ENCODE measurements at regions not wholly inside any gene's neighbourhood (a gene's known extent, or its start where the extent isn't known, plus 50 kb on each side); places are given as distances from the start of the nearest gene placed in this dataset.

GRCh38 chr20:60107621-60108390 is 149.6 kb downstream of the CDH26 start:
- H3K27me3 ChIP-seq (replicated peaks; ENCODE audit: control insufficient read depth, insufficient read depth, low read length, poor library complexity, severe bottlenecking), result no peaks in the 10 kb centered on the region
- no peak overlapping the region for H3K27ac ChIP-seq (ENCODE audit: insufficient read depth, low read length, poor library complexity, severe bottlenecking)
- no peaks in the 10 kb centered on the region for H3K4me1 ChIP-seq (ENCODE audit: control insufficient read depth, insufficient read depth, low read length, poor library complexity, severe bottlenecking)
- no peaks in the 10 kb centered on the region for H3K36me3 ChIP-seq (ENCODE audit: control insufficient read depth, insufficient read depth, low read length)
- no peaks in the 10 kb centered on the region for H3K9me3 ChIP-seq (ENCODE audit: control insufficient read depth, low read length)
- no peak for DNase-seq
- no peak overlapping the region for H3K4me3 ChIP-seq (ENCODE audit: insufficient read depth, low read depth, low read length, poor library complexity, severe bottlenecking)

DNA sequence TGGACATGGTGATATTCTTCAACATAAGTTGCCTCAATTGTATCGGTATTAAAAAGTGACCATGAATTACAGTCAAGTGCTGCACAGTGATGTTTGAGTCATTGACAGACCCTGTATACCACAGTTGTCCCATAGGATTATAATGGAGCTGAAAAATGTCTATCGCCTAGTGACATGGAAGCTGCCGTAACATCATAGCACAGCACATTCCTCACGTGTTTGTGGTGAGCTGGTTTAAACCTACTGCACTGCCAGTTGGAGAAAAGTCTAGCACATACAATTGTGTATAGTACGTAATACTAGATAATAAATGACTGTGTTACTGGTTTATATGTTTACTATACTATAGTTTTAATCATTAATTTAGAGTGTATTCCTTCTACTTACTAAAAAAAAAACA is 150.2 kb downstream of the CDH26 start:
- Histone ChIP-seq H3K9me3 (ENCODE audit: control insufficient read depth, low read length) (no peaks in the 10 kb centered on the region), H3K4me3 (ENCODE audit: insufficient read depth, low read depth, low read length, poor library complexity, severe bottlenecking) (no peak overlapping the region), H3K4me1 (ENCODE audit: control insufficient read depth, insufficient read depth, low read length, poor library complexity, severe bottlenecking) (no peaks in the 10 kb centered on the region), H3K27me3 (replicated peaks; ENCODE audit: control insufficient read depth, insufficient read depth, low read length, poor library complexity, severe bottlenecking) (no peaks in the 10 kb centered on the region), H3K36me3 (ENCODE audit: control insufficient read depth, insufficient read depth, low read length) (no peaks in the 10 kb centered on the region), H3K27ac (ENCODE audit: insufficient read depth, low read length, poor library complexity, severe bottlenecking) (no peak overlapping the region)
- no peak for DNase-seq

DNA sequence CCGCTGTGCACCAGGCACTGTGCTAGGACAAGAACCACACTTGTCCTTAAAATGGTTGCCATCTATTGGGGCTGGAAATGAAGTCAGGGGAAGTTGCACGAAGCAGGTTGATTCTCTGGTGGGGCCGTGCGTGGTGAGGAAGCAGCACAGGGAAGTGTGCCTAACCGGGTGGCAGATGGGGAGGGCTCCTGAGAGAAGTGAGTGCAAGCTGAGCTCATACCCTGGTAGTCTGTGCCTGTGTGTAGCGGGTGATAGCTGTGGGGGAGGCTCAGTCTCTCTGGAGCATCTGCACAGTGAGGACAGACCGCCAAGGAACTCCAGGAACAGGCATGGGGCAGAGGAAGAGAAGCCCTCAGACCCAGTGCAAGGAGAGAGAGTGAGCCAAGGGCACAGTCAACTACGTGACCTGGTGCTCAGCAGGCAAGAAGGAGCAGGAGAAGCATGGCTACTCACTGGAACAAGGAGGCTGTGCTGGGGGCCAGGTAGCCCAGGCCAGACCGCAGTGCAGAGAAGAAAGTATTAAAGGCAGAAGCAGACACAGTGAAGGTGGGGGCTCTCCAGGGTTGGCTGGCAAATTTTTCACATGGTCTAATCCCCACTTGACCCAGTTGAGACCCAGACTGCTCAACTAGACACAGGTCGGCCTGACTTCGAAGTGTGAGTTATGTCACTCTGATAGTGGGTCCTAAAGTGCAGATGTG is 155.0 kb downstream of the CDH26 start:
- no peaks in the 10 kb centered on the region for H3K9me3 ChIP-seq (ENCODE audit: control insufficient read depth, low read length)
- H3K27me3 ChIP-seq (replicated peaks; ENCODE audit: control insufficient read depth, insufficient read depth, low read length, poor library complexity, severe bottlenecking), result no peaks in the 10 kb centered on the region
- no peak overlapping the region for H3K27ac ChIP-seq (ENCODE audit: insufficient read depth, low read length, poor library complexity, severe bottlenecking)
- H3K4me1 ChIP-seq (ENCODE audit: control insufficient read depth, insufficient read depth, low read length, poor library complexity, severe bottlenecking), result no peaks in the 10 kb centered on the region
- no peaks in the 10 kb centered on the region for H3K36me3 ChIP-seq (ENCODE audit: control insufficient read depth, insufficient read depth, low read length)
- no peak for DNase-seq
- no peak overlapping the region for H3K4me3 ChIP-seq (ENCODE audit: insufficient read depth, low read depth, low read length, poor library complexity, severe bottlenecking)

DNA sequence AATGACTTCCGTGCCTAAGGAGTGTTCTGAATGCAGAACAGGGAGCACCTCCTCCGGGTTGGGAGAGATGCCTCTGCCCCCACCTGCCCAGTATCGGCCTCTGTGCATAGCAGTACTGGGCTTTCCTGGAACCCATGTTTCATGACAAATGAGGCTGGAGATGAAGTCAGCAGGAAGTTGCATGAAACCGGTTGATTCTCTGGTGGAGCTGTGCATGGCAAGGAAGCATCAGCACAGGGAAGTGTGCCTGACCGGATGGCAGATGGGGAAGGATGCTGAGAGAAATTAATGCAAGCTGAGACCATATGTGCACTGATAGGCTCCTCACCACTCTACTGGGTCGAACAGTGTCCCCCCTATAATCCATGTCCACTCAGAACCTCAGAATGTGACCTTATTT is 155.5 kb downstream of the CDH26 start:
- H3K36me3 ChIP-seq (ENCODE audit: control insufficient read depth, insufficient read depth, low read length), result no peaks in the 10 kb centered on the region
- H3K9me3 ChIP-seq (ENCODE audit: control insufficient read depth, low read length), result no peaks in the 10 kb centered on the region
- no peak overlapping the region for H3K27ac ChIP-seq (ENCODE audit: insufficient read depth, low read length, poor library complexity, severe bottlenecking)
- no peaks in the 10 kb centered on the region for H3K4me1 ChIP-seq (ENCODE audit: control insufficient read depth, insufficient read depth, low read length, poor library complexity, severe bottlenecking)
- H3K4me3 ChIP-seq (ENCODE audit: insufficient read depth, low read depth, low read length, poor library complexity, severe bottlenecking), result no peak overlapping the region
- no peaks in the 10 kb centered on the region for H3K27me3 ChIP-seq (replicated peaks; ENCODE audit: control insufficient read depth, insufficient read depth, low read length, poor library complexity, severe bottlenecking)
- DNase-seq, result no peak

DNA sequence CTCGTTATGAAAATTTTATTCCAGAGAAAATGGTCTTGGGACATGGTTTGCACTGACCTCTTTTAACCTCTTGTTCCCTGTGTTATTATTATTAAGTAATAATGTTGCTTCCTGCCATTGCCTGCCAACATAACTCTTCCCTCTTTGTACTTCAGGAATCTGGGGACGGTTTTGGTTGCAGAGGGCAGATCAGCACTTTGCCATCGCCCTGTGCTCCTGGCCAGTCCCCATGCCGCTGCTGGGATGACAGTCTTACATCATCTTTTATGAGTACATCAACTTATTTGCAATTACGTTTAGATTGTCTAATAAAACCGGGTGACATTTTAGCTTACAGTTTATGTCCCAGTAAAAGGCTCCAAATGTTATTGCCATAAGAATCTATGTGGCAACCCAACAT is 157.2 kb downstream of the CDH26 start:
- no peaks in the 10 kb centered on the region for H3K9me3 ChIP-seq (ENCODE audit: control insufficient read depth, low read length)
- H3K27ac ChIP-seq (ENCODE audit: insufficient read depth, low read length, poor library complexity, severe bottlenecking), result no peak overlapping the region
- H3K27me3 ChIP-seq (replicated peaks; ENCODE audit: control insufficient read depth, insufficient read depth, low read length, poor library complexity, severe bottlenecking), result no peaks in the 10 kb centered on the region
- DNase-seq, result no peak
- H3K4me3 ChIP-seq (ENCODE audit: insufficient read depth, low read depth, low read length, poor library complexity, severe bottlenecking), result no peak overlapping the region
- H3K4me1 ChIP-seq (ENCODE audit: control insufficient read depth, insufficient read depth, low read length, poor library complexity, severe bottlenecking), result no peaks in the 10 kb centered on the region
- no peaks in the 10 kb centered on the region for H3K36me3 ChIP-seq (ENCODE audit: control insufficient read depth, insufficient read depth, low read length)

DNA sequence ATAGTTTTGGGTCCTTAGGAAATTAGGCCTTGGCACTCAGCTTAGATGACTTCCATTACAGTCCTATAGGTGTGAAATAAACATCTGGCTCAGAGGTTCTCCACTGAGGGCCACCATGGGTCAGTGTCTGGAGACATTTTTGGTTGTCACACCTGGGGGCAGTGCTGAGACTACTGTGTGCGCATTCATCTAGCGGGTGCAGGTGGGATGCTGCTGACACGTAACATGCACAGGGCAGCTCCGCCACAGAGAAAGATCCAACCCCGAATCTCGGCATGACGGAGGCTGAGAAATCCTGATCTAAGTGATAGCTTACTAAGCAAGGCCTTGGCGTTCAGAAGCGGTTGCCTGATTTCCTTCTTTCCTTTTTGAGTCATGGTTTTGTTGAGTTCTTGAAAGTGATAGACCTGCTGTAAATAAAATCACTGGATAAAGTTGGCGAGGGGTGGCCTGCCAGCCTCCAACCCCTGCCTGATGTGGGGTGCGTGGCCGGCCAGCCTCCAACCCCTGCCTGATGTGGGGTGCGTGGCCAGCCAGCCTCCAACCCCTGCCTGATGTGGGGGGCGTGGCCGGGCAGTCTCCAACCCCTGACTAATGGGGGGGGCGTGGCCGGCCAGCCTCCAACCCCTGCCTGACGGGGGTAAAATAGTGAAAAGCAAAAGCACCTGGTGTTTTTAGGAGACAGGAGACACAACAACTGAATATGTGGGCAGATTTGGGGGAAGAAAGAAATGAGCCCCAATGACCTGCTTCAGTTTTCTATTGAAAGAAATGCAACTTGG is 158.1 kb downstream of the CDH26 start:
- H3K9me3 ChIP-seq (ENCODE audit: control insufficient read depth, low read length), result no peaks in the 10 kb centered on the region
- H3K36me3 ChIP-seq (ENCODE audit: control insufficient read depth, insufficient read depth, low read length), result no peaks in the 10 kb centered on the region
- no peaks in the 10 kb centered on the region for H3K4me1 ChIP-seq (ENCODE audit: control insufficient read depth, insufficient read depth, low read length, poor library complexity, severe bottlenecking)
- no peak overlapping the region for H3K4me3 ChIP-seq (ENCODE audit: insufficient read depth, low read depth, low read length, poor library complexity, severe bottlenecking)
- H3K27me3 ChIP-seq (replicated peaks; ENCODE audit: control insufficient read depth, insufficient read depth, low read length, poor library complexity, severe bottlenecking), result no peaks in the 10 kb centered on the region
- H3K27ac ChIP-seq (ENCODE audit: insufficient read depth, low read length, poor library complexity, severe bottlenecking), result no peak overlapping the region
- no peak for DNase-seq

DNA sequence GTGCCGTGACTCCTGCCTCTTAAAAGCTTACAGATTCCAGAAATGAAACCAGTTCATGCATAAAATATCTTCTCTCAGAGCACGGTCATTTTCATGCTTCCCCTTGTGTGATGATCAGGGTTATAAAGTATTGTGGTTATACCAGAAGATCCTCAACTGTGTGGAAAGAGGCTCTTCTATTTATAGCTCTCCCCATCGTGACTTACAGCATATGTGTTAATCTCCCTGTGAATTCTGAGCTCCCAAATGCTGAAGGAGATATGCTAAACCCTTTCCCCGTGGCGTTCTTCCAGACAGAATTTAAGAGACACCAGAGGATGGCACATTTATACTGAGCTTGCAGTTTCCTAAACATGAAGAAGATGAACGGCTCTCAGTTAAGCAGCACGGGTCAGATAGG is 158.8 kb downstream of the CDH26 start:
- no peak overlapping the region for H3K27ac ChIP-seq (ENCODE audit: insufficient read depth, low read length, poor library complexity, severe bottlenecking)
- H3K9me3 ChIP-seq (ENCODE audit: control insufficient read depth, low read length), result no peaks in the 10 kb centered on the region
- no peaks in the 10 kb centered on the region for H3K4me1 ChIP-seq (ENCODE audit: control insufficient read depth, insufficient read depth, low read length, poor library complexity, severe bottlenecking)
- no peaks in the 10 kb centered on the region for H3K36me3 ChIP-seq (ENCODE audit: control insufficient read depth, insufficient read depth, low read length)
- DNase-seq, result no peak
- H3K4me3 ChIP-seq (ENCODE audit: insufficient read depth, low read depth, low read length, poor library complexity, severe bottlenecking), result no peak overlapping the region
- no peaks in the 10 kb centered on the region for H3K27me3 ChIP-seq (replicated peaks; ENCODE audit: control insufficient read depth, insufficient read depth, low read length, poor library complexity, severe bottlenecking)

- Histone ChIP-seq H3K27ac (ENCODE audit: insufficient read depth, low read length, poor library complexity, severe bottlenecking) (no peak overlapping the region), H3K27me3 (replicated peaks; ENCODE audit: control insufficient read depth, insufficient read depth, low read length, poor library complexity, severe bottlenecking) (no peaks in the 10 kb centered on the region), H3K36me3 (ENCODE audit: control insufficient read depth, insufficient read depth, low read length) (no peaks in the 10 kb centered on the region), H3K9me3 (ENCODE audit: control insufficient read depth, low read length) (no peaks in the 10 kb centered on the region), H3K4me1 (ENCODE audit: control insufficient read depth, insufficient read depth, low read length, poor library complexity, severe bottlenecking) (no peaks in the 10 kb centered on the region), H3K4me3 (ENCODE audit: insufficient read depth, low read depth, low read length, poor library complexity, severe bottlenecking) (no peak overlapping the region)
- DNase-seq, result no peak
Observed at GRCh38 chr20:60121903-60122302, 163.7 kb downstream of the CDH26 start.

GRCh38 chr20:60122671-60123070 is 164.4 kb downstream of the CDH26 start:
- Histone ChIP-seq H3K27ac (ENCODE audit: insufficient read depth, low read length, poor library complexity, severe bottlenecking) (no peak overlapping the region), H3K27me3 (replicated peaks; ENCODE audit: control insufficient read depth, insufficient read depth, low read length, poor library complexity, severe bottlenecking) (no peaks in the 10 kb centered on the region), H3K4me3 (ENCODE audit: insufficient read depth, low read depth, low read length, poor library complexity, severe bottlenecking) (no peak overlapping the region), H3K36me3 (ENCODE audit: control insufficient read depth, insufficient read depth, low read length) (no peaks in the 10 kb centered on the region), H3K4me1 (ENCODE audit: control insufficient read depth, insufficient read depth, low read length, poor library complexity, severe bottlenecking) (no peaks in the 10 kb centered on the region), H3K9me3 (ENCODE audit: control insufficient read depth, low read length) (no peaks in the 10 kb centered on the region)
- DNase-seq, result no peak

- Histone ChIP-seq H3K4me3 (ENCODE audit: insufficient read depth, low read depth, low read length, poor library complexity, severe bottlenecking) (no peak overlapping the region), H3K27me3 (replicated peaks; ENCODE audit: control insufficient read depth, insufficient read depth, low read length, poor library complexity, severe bottlenecking) (no peaks in the 10 kb centered on the region), H3K9me3 (ENCODE audit: control insufficient read depth, low read length) (no peaks in the 10 kb centered on the region), H3K4me1 (ENCODE audit: control insufficient read depth, insufficient read depth, low read length, poor library complexity, severe bottlenecking) (no peaks in the 10 kb centered on the region), H3K27ac (ENCODE audit: insufficient read depth, low read length, poor library complexity, severe bottlenecking) (no peak overlapping the region), H3K36me3 (ENCODE audit: control insufficient read depth, insufficient read depth, low read length) (no peaks in the 10 kb centered on the region)
- DNase-seq, result no peak
Observed at GRCh38 chr20:60123096-60123495, 164.9 kb downstream of the CDH26 start.

All from effector memory CD4-positive, alpha-beta T cell (primary cell).